IMR-90 (cell line): ENCODE measurements at regions not wholly inside any gene's neighbourhood (a gene's known extent, or its start where the extent isn't known, plus 50 kb on each side); places are given as distances from the start of the nearest gene placed in this dataset.

Source experiments
- BHLHE40 ChIP-seq: fragments of 150-350 bp; IDR thresholded peaks from 2 replicates; pipeline ENCODE4 v1.6.1; 2016; ENCODE audit warnings: mild to moderate bottlenecking, low read depth, low read length
- CTCF ChIP-seq: conservative IDR thresholded peaks from 2 replicates; pipeline ENCODE4 v1.5.1; 2012; ENCODE audit warnings: mild to moderate bottlenecking, low read depth, low read length, improper control_type of control experiment
- MAZ ChIP-seq: IDR thresholded peaks from 2 replicates; pipeline ENCODE4 v1.6.1; 2012; ENCODE audit warnings: low read depth, mild to moderate bottlenecking, low read length, improper control_type of control experiment, moderate library complexity, borderline replicate concordance
- POLR2A ChIP-seq: IDR thresholded peaks from 2 replicates; pipeline ENCODE4 v1.6.1; 2012; ENCODE audit warnings: mild to moderate bottlenecking, low read depth, low read length
- RAD21 ChIP-seq: IDR thresholded peaks from 2 replicates; pipeline ENCODE4 v1.6.1; 2012; ENCODE audit warnings: low read length, improper control_type of control experiment
- RFX5 ChIP-seq: IDR thresholded peaks from 2 replicates; pipeline ENCODE4 v1.8.0; 2012; ENCODE audit warnings: low read depth, mild to moderate bottlenecking, low read length, moderate library complexity
- TF ChIP-seq, protein P1 (sequence below): fragments of 150-350 bp; IDR thresholded peaks from 2 replicates; pipeline ENCODE4 v1.6.1; 2017; ENCODE audit warnings: mild to moderate bottlenecking, antibody characterized with exemption, low read length, low read depth

GRCh38 chr2:217471319-217471718 lies 531.5 kb downstream of the TNS1 start:
- no peak for TF ChIP-seq POLR2A
- no peak for TF ChIP-seq BHLHE40
- TF ChIP-seq RAD21: no peak
- no peak for TF ChIP-seq CTCF
- TF ChIP-seq RFX5: no peak
- TF ChIP-seq MAZ: no peak
- TF ChIP-seq, protein P1, sequence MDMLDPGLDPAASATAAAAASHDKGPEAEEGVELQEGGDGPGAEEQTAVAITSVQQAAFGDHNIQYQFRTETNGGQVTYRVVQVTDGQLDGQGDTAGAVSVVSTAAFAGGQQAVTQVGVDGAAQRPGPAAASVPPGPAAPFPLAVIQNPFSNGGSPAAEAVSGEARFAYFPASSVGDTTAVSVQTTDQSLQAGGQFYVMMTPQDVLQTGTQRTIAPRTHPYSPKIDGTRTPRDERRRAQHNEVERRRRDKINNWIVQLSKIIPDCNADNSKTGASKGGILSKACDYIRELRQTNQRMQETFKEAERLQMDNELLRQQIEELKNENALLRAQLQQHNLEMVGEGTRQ: no peak
